Nephron (organoid): ENCODE measurements at regions not wholly inside any gene's neighbourhood (a gene's known extent, or its start where the extent isn't known, plus 50 kb on each side); places are given as distances from the start of the nearest gene placed in this dataset.

ENCODE experiments used
- H3K27ac Mint-ChIP-seq, 3 experiments: 2 replicates each; pipeline ENCODE4 v1.8.0; 2020; ENCODE audit warnings: mixed read lengths in 3 of 3, mild to moderate bottlenecking in 2 of 3, moderate library complexity in 1 of 3
- H3K27me3 Mint-ChIP-seq: 2 replicates; pipeline ENCODE4 v1.8.0; 2021; ENCODE audit warnings: low read depth, mild to moderate bottlenecking, moderate library complexity, mixed read lengths
- H3K36me3 Mint-ChIP-seq: 2 replicates; pipeline ENCODE4 v1.8.0; 2020; ENCODE audit warnings: low read depth, mixed read lengths
- H3K4me1 Mint-ChIP-seq: 2 replicates; pipeline ENCODE4 v1.8.0; 2020; ENCODE audit warnings: mixed read lengths
- H3K4me3 Mint-ChIP-seq, 3 experiments: 2 replicates each; pipeline ENCODE4 v1.8.0; 2020; ENCODE audit warnings: mild to moderate bottlenecking in 3 of 3, mixed read lengths in 3 of 3, moderate library complexity in 2 of 3
- H3K9me3 Mint-ChIP-seq: 2 replicates; pipeline ENCODE4 v1.8.0; 2020; ENCODE audit warnings: mixed read lengths
- TF ChIP-seq, protein P1 (sequence below), 3 experiments: fragments of 200-600 bp; sonication (generic); IDR thresholded peaks; one replicate each; pipeline ENCODE4 v1.5.0; 2021; ENCODE audit warnings: antibody characterized with exemption in 3 of 3; ENCODE audit not compliant: unreplicated experiment in 3 of 3

DNA sequence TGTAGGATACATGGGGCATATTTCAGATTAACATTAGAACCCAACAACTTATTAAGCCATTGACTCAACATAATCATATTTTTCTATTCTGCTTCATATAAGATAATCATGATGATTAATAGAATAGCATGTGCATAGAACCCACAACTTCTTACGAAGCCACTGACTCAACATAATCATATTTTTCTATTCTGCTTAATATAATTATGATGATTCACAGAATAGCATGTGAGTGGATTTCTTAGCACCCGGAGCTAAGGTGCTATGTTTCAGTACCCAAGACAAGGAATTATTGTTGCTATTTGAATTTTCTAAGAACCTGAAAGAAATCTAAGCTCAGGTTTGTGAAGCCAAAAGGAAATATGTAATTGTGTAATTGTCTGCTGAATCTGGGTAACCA is 96.8 kb downstream of the TENT5A start:
- H3K4me3 Mint-ChIP-seq: no peak overlapping the region
- no peaks in the 10 kb centered on the region for H3K9me3 Mint-ChIP-seq
- no peaks in the 10 kb centered on the region for H3K4me1 Mint-ChIP-seq
- no peaks in the 10 kb centered on the region for H3K36me3 Mint-ChIP-seq
- no peak overlapping the region for H3K27ac Mint-ChIP-seq
- TF ChIP-seq, protein P1, sequence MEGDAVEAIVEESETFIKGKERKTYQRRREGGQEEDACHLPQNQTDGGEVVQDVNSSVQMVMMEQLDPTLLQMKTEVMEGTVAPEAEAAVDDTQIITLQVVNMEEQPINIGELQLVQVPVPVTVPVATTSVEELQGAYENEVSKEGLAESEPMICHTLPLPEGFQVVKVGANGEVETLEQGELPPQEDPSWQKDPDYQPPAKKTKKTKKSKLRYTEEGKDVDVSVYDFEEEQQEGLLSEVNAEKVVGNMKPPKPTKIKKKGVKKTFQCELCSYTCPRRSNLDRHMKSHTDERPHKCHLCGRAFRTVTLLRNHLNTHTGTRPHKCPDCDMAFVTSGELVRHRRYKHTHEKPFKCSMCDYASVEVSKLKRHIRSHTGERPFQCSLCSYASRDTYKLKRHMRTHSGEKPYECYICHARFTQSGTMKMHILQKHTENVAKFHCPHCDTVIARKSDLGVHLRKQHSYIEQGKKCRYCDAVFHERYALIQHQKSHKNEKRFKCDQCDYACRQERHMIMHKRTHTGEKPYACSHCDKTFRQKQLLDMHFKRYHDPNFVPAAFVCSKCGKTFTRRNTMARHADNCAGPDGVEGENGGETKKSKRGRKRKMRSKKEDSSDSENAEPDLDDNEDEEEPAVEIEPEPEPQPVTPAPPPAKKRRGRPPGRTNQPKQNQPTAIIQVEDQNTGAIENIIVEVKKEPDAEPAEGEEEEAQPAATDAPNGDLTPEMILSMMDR (IDR thresholded peaks at IDR 0.05; ENCODE audit: unreplicated experiment in 3 of 3): no peak
- H3K27me3 Mint-ChIP-seq: no peaks in the 10 kb centered on the region

DNA sequence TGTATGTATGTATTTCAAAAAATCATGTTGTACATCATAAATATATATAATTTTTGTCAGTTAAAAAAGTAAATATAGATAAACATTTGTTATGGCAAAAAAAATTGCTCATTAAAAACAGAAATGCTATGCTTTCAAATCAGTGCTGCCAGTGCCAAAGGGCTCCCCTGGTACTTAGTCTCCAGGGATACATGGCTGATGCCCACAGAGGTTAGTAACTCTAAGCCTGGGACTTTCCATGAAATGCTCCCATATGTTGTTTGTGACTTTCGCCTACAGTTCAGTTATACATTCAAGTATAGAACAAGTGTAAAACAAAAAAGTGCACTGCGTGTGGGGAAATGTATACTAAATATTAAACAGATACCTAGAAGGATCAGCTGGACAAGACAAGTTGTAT is 104.0 kb downstream of the TENT5A start:
- TF ChIP-seq, protein P1 (IDR thresholded peaks at IDR 0.05; ENCODE audit: unreplicated experiment in 3 of 3): no peak
- H3K36me3 Mint-ChIP-seq: no peaks in the 10 kb centered on the region
- H3K9me3 Mint-ChIP-seq: no peaks in the 10 kb centered on the region
- no peak overlapping the region for H3K4me3 Mint-ChIP-seq
- H3K27ac Mint-ChIP-seq: no peak overlapping the region
- H3K4me1 Mint-ChIP-seq: no peaks in the 10 kb centered on the region
- H3K27me3 Mint-ChIP-seq: no peaks in the 10 kb centered on the region

DNA sequence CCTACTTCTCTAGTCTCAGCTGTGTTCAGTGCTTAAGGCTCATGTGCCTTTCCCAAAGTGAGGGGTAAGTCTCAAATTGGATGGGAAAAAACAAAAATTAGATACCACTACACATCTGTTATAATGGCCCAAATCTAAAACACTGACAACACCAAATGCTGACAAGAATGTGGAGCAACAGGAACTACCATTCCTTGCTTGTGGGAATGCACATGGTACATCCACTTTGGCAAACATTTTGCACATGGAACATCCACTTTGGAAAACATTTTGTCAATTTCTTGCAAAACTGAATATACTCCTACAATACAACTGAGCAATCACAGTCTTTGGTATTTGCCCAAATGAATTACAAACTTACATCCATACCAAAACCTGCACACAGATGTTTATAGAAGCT is 109.3 kb downstream of the TENT5A start:
- Mint-ChIP-seq H3K36me3 (no peaks in the 10 kb centered on the region), H3K4me3 (no peak overlapping the region), H3K27ac (no peak overlapping the region), H3K4me1 (no peaks in the 10 kb centered on the region), H3K9me3 (peaks cover 3% of the 10 kb centered on the region), H3K27me3 (peaks cover 3% of the 10 kb centered on the region)
- TF ChIP-seq, protein P1 (IDR thresholded peaks at IDR 0.05; ENCODE audit: unreplicated experiment in 3 of 3): no peak

DNA sequence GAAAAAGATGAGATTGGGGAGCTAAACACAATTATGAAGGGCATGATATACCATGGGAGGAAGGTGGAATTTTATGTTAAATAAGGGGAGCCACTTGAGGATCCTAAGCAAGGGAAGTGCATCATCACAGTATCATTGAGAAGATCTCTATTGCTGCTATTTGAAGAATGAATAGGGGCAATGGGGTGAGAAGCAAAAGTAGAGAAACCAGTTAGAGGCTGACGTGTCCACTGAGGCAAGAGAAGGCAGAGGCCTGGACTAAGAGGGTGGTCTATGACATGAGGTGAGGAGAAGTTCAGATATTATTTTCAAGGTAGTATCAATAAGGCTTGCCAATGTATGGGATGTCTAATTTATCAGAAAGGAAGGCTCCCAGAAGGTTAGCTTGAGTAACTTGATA is 111.6 kb downstream of the TENT5A start:
- no peak overlapping the region for H3K27ac Mint-ChIP-seq
- TF ChIP-seq, protein P1 (IDR thresholded peaks at IDR 0.05; ENCODE audit: unreplicated experiment in 3 of 3): no peak
- no peak overlapping the region for H3K4me3 Mint-ChIP-seq
- H3K4me1 Mint-ChIP-seq: no peaks in the 10 kb centered on the region
- H3K27me3 Mint-ChIP-seq: peaks cover 3% of the 10 kb centered on the region
- H3K36me3 Mint-ChIP-seq: no peaks in the 10 kb centered on the region
- peaks cover 3% of the 10 kb centered on the region for H3K9me3 Mint-ChIP-seq

DNA sequence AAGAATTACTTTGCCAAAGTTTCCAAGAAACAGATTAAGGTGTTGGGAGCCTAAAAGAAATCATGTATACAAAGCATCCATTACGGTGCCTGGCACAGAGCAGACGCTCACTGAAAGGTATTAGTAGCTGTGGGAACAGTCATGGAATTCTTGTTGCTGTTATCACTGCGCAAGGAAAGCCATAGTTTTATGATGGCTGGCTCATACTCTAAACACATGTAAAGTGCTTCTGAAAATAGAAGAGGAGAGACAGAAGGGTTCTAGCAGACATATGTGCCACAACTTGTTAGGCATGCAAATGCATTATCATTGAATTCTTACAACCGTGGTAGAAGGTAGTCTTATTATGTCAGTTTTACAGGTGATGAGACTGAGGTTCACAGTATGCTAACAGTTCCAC is 112.4 kb downstream of the TENT5A start:
- no peak overlapping the region for H3K4me3 Mint-ChIP-seq
- no peaks in the 10 kb centered on the region for H3K4me1 Mint-ChIP-seq
- TF ChIP-seq, protein P1 (IDR thresholded peaks at IDR 0.05; ENCODE audit: unreplicated experiment in 3 of 3): no peak
- no peaks in the 10 kb centered on the region for H3K36me3 Mint-ChIP-seq
- peaks cover 3% of the 10 kb centered on the region for H3K9me3 Mint-ChIP-seq
- no peak overlapping the region for H3K27ac Mint-ChIP-seq
- peaks cover 3% of the 10 kb centered on the region for H3K27me3 Mint-ChIP-seq

DNA sequence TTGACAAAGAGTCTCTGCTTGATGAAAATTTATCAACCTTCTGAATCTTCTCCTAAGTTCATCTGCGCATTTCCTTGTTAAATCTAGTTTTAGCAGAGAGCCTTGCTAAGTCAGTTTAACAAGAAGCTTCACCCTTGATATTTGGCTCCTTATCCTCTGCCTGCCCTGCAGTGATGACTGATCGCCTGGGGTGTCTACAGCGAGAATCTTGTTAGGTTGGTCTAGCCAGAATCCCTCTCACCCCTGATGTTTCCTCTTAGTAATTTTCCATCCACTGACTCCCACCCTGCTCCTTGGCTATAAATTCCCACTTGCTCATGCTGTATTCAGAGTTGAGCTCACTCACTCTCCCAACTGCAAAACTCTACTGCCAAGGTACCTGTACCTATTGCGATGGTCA is 114.1 kb downstream of the TENT5A start:
- Mint-ChIP-seq H3K4me3 (no peak overlapping the region), H3K36me3 (no peaks in the 10 kb centered on the region), H3K27me3 (peaks cover 3% of the 10 kb centered on the region), H3K9me3 (peaks cover 3% of the 10 kb centered on the region), H3K4me1 (no peaks in the 10 kb centered on the region), H3K27ac (no peak overlapping the region)
- TF ChIP-seq, protein P1 (IDR thresholded peaks at IDR 0.05; ENCODE audit: unreplicated experiment in 3 of 3): no peak
